Thoracic aorta (tissue), 2 donors: ENCODE measurements at regions not wholly inside any gene's neighbourhood (a gene's known extent, or its start where the extent isn't known, plus 50 kb on each side); places are given as distances from the start of the nearest gene placed in this dataset.

ENCODE experiments used
- ATAC-seq: fragments of 150-250 bp; one replicate; pipeline ENCODE4 v1.8.0; 2017; ENCODE audit warnings: low read depth; ENCODE audit not compliant: insufficient number of reproducible peaks, low FRiP score
- DNase-seq: peaks from one replicate; pipeline ENCODE4 v3.0.0-alpha.2; 2020; ENCODE audit warnings: low spot score
- H3K27ac ChIP-seq, 2 donors: fragments of 200-600 bp; sonication (generic); 1 replicate in 1 of 2; 2 replicates in 1 of 2; pipeline ENCODE4 v1.5.1; 2016; ENCODE audit warnings: mild to moderate bottlenecking in 2 of 2, moderate library complexity in 2 of 2
- H3K27me3 ChIP-seq: fragments of 200-600 bp; sonication (generic); replicated peaks from 2 replicates; pipeline ENCODE4 v1.6.0; 2016; ENCODE audit warnings: mild to moderate bottlenecking; ENCODE audit not compliant: insufficient read depth
- H3K36me3 ChIP-seq: fragments of 200-600 bp; sonication (generic); one replicate; pipeline ENCODE4 v1.5.1; 2016
- H3K4me1 ChIP-seq, 2 donors: fragments of 200-600 bp; sonication (generic); 1 replicate in 1 of 2; 2 replicates in 1 of 2; pipeline versions ENCODE4 v1.5.1 to v1.6.0; 2016; ENCODE audit warnings: low read depth in 2 of 2, mild to moderate bottlenecking in 1 of 2; ENCODE audit not compliant: control insufficient read depth in 1 of 2
- H3K4me3 ChIP-seq: fragments of 200-600 bp; sonication (generic); 2 replicates; pipeline ENCODE4 v1.5.1; 2016; ENCODE audit warnings: mild to moderate bottlenecking
- H3K9me3 ChIP-seq: fragments of 200-600 bp; sonication (generic); 2 replicates; pipeline ENCODE4 v1.5.1; 2016
- CTCF ChIP-seq: fragments of 200-600 bp; sonication (generic); IDR thresholded peaks from one replicate; pipeline ENCODE4 v1.5.1; 2019; ENCODE audit warnings: antibody characterized with exemption

GRCh38 chr3:148235566-148235965 is 462.1 kb upstream of the AGTR1 start:
- H3K36me3 ChIP-seq, result no peaks in the 10 kb centered on the region
- H3K9me3 ChIP-seq, result no peaks in the 10 kb centered on the region
- H3K27me3 ChIP-seq, result no peaks in the 10 kb centered on the region
- DNase-seq (no peak), ATAC-seq (no peak)
- H3K4me3 ChIP-seq, result no peak overlapping the region
- no peaks in the 10 kb centered on the region for H3K4me1 ChIP-seq
- no peak overlapping the region for H3K27ac ChIP-seq
- no peak for TF ChIP-seq CTCF

GRCh38 chr3:148238421-148238821 is 459.3 kb upstream of the AGTR1 start:
- H3K36me3 ChIP-seq, result no peaks in the 10 kb centered on the region
- H3K27me3 ChIP-seq, result no peaks in the 10 kb centered on the region
- no peak overlapping the region for H3K4me3 ChIP-seq
- H3K27ac ChIP-seq, result no peak overlapping the region
- no peak for DNase-seq
- no peak for TF ChIP-seq CTCF
- no peaks in the 10 kb centered on the region for H3K9me3 ChIP-seq
- no peaks in the 10 kb centered on the region for H3K4me1 ChIP-seq
- no peak for ATAC-seq

DNA sequence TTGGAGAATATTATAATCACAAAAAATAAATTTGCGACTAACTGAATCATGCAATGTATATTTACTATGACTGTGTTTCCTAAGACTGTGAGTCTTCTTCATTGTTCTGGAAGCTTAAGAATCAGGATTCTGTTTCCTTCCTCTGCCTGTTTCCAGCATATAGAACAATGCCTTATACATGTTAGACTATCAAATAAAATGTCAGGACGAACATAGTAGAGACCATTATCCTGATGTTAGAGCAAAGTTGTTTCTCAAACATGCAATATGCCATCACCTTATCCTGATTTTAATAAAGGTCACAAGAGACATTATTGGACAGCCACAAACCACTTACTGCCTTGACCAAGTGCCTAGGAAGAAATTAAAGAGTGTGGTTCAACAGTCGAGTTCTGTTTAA is 457.4 kb upstream of the AGTR1 start:
- no peaks in the 10 kb centered on the region for H3K36me3 ChIP-seq
- H3K9me3 ChIP-seq, result no peaks in the 10 kb centered on the region
- no peak for ATAC-seq
- H3K27ac ChIP-seq, result no peak overlapping the region
- no peaks in the 10 kb centered on the region for H3K4me1 ChIP-seq
- TF ChIP-seq CTCF, result no peak
- no peaks in the 10 kb centered on the region for H3K27me3 ChIP-seq
- DNase-seq, result no peak
- H3K4me3 ChIP-seq, result no peak overlapping the region

GRCh38 chr3:148243609-148244008 is 454.1 kb upstream of the AGTR1 start:
- DNase-seq, result no peak
- Histone ChIP-seq H3K4me3 (no peak overlapping the region), H3K36me3 (no peaks in the 10 kb centered on the region), H3K4me1 (no peaks in the 10 kb centered on the region), H3K9me3 (no peaks in the 10 kb centered on the region), H3K27ac (no peak overlapping the region), H3K27me3 (no peaks in the 10 kb centered on the region)
- TF ChIP-seq CTCF, result no peak
- no peak for ATAC-seq

DNA sequence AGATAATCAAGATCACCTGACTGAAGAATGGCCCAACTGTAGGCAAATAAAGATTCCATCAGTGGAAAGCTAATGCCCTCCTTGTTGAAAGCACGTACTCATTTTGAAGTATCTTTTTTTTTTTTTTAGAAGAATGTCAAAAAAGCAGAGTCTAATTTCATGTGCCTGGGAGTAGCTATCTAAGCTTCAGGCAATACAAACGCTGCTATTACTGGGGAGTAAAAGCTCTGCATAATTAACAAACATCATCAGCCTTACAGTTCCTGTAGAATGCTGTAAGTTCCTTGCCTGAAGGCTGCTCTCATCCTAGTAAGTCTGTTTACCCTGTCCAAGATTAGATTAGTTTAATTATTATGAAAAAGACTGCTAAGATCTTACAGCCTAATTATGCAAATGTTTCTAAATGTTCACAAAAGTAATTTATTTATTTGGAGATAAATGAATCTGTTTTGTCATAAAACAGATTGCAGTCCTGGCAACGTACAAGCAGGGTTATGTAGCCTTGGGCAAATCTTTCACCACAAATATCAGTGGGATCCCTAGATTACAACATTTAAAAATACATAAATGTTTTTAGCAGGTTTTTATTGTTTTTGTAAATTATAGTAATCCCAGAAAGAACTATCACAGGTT is 451.3 kb upstream of the AGTR1 start:
- DNase-seq (no peak), ATAC-seq (no peak)
- Histone ChIP-seq H3K36me3 (no peaks in the 10 kb centered on the region), H3K27me3 (no peaks in the 10 kb centered on the region), H3K4me3 (no peak overlapping the region), H3K27ac (no peak overlapping the region), H3K4me1 (no peaks in the 10 kb centered on the region), H3K9me3 (no peaks in the 10 kb centered on the region)
- TF ChIP-seq CTCF, result no peak
